HepG2 (cell line): ENCODE measurements at regions not wholly inside any gene's neighbourhood (a gene's known extent, or its start where the extent isn't known, plus 50 kb on each side); places are given as distances from the start of the nearest gene placed in this dataset.
A peak's percentile ranks its signal among the peaks of the same experiment; 100 is the strongest.

ENCODE experiments used
- ATAC-seq: fragments of 200-7000 bp; cut with Tn5 transposase; 3 replicates; pipeline ENCODE4 v1.9.1; 2020; ENCODE audit warnings: mild to moderate bottlenecking, moderate library complexity
- BruUV-seq: library from RNA; stranded (reverse); fragments of 400-500 nt; replicated peaks from 2 replicates; lab custom pipeline; 2021; lab: Mats Ljungman, UMichigan
- CTCF ChIA-PET: fragments of 300-600 bp; formaldehyde crosslinking; extraction: SDS; loops from one replicate; lab custom pipeline; 2021; ENCODE audit warnings: low total read pairs, inconsistent platforms, low intra/inter-chr PET ratio; lab: Yijun Ruan, JAX
- POLR2A ChIA-PET: fragments of 350-600 bp; sonication (Branson Sonifier 250); formaldehyde crosslinking; loops from one replicate; lab custom pipeline; 2020; ENCODE audit warnings: antibody characterized with exemption, inconsistent platforms; lab: Yijun Ruan, JAX
- DNase-seq: peaks from one replicate; pipeline ENCODE4 v3.0.0-alpha.2; 2015; ENCODE audit warnings: low spot score
- FAIRE-seq: peaks from 3 replicates; lab custom pipeline; 2011; peaks lifted over from hg19 to GRCh38; lab: Jason Lieb, UNC
- H2AFZ ChIP-seq: one replicate; pipeline ENCODE4 v1.6.1; 2011; ENCODE audit warnings: low read length, inconsistent platforms
- H3K27ac ChIP-seq: fragments of 300-600 bp; 3 replicates; pipeline ENCODE4 v1.8.0; 2011; ENCODE audit warnings: mixed run types, mild to moderate bottlenecking, mixed read lengths, low read length, inconsistent platforms; ENCODE audit not compliant: insufficient read depth; ENCODE audit errors: extremely low read length
- H3K27me3 ChIP-seq, 2 experiments: fragments of 200-600 bp in 1 of 2; 2 replicates in 1 of 2; 3 replicates in 1 of 2; pipeline versions ENCODE4 v1.6.0 to v1.8.0; 2011; ENCODE audit warnings: low read length in 2 of 2, mild to moderate bottlenecking in 2 of 2, moderate library complexity in 2 of 2, inconsistent platforms in 1 of 2; ENCODE audit not compliant: insufficient read depth in 2 of 2, control insufficient read depth in 1 of 2
- H3K36me3 ChIP-seq, 2 experiments: fragments of 200-600 bp in 1 of 2; replicated peaks in 1 of 2; 2 replicates in 1 of 2; 3 replicates in 1 of 2; pipeline versions ENCODE4 v1.5.1 to v1.8.0; 2011; ENCODE audit warnings: low read length in 2 of 2, inconsistent platforms in 1 of 2; ENCODE audit not compliant: insufficient read depth in 2 of 2, control insufficient read depth in 1 of 2
- H3K4me1 ChIP-seq: 2 replicates; pipeline ENCODE4 v1.5.1; 2012; ENCODE audit warnings: low read length, inconsistent platforms; ENCODE audit not compliant: insufficient read depth
- H3K4me2 ChIP-seq: 2 replicates; pipeline ENCODE4 v1.6.0; 2011; ENCODE audit warnings: low read depth, low read length, inconsistent platforms
- H3K4me3 ChIP-seq, 3 experiments: fragments of 200-600 bp in 1 of 3; sonication (generic), shearing (Covaris generic) in 1 of 3; replicated peaks in 1 of 3; 2 replicates each; pipeline ENCODE4 v1.5.1; 2011 to 2016; ENCODE audit warnings: low read length in 3 of 3, inconsistent platforms in 2 of 3, low read depth in 2 of 3, mild to moderate bottlenecking in 2 of 3, control low read depth in 1 of 3, mixed read lengths in 1 of 3; ENCODE audit not compliant: insufficient read depth in 1 of 3
- H3K79me2 ChIP-seq: one replicate; pipeline ENCODE4 v1.6.1; 2011; ENCODE audit warnings: low read length, inconsistent platforms; ENCODE audit not compliant: insufficient read depth
- H3K9ac ChIP-seq: 2 replicates; pipeline ENCODE4 v1.6.0; 2011; ENCODE audit warnings: mild to moderate bottlenecking, low read depth, low read length, inconsistent platforms; ENCODE audit not compliant: insufficient read depth
- H3K9me3 ChIP-seq: 2 replicates; pipeline ENCODE4 v1.5.1; 2012; ENCODE audit warnings: mild to moderate bottlenecking, low read length
- H4K20me1 ChIP-seq: 2 replicates; pipeline ENCODE4 v1.6.0; 2011; ENCODE audit warnings: inconsistent platforms, mild to moderate bottlenecking, low read length, moderate library complexity; ENCODE audit not compliant: insufficient read depth
- EED ChIP-seq: sonication (generic); formaldehyde crosslinking; IDR thresholded peaks from 2 replicates; pipeline ENCODE4 v1.5.0; 2020; ENCODE audit warnings: mild to moderate bottlenecking, missing genetic modification reagents
- GTF2F1 ChIP-seq: fragments of 150-350 bp; IDR thresholded peaks from 2 replicates; pipeline ENCODE4 v1.6.1; 2014; ENCODE audit warnings: low read length
- ISL2 ChIP-seq: sonication (generic); formaldehyde crosslinking; IDR thresholded peaks from 2 replicates; pipeline ENCODE4 v1.5.0; 2020; ENCODE audit warnings: missing genetic modification reagents
- MTA1 ChIP-seq: sonication (generic); formaldehyde crosslinking; IDR thresholded peaks from 2 replicates; pipeline ENCODE4 v1.4.0; 2020; ENCODE audit warnings: missing genetic modification reagents, mild to moderate bottlenecking, borderline replicate concordance
- NCOA2 ChIP-seq: sonication (generic); formaldehyde crosslinking; IDR thresholded peaks from 2 replicates; pipeline ENCODE4 v1.8.0; 2022; ENCODE audit warnings: inconsistent platforms
- NFATC3 ChIP-seq: sonication (generic); formaldehyde crosslinking; IDR thresholded peaks from 2 replicates; pipeline ENCODE4 v1.5.1; 2020; ENCODE audit warnings: mild to moderate bottlenecking, missing genetic modification reagents
- SAFB2 ChIP-seq: sonication (generic); formaldehyde crosslinking; IDR thresholded peaks from 2 replicates; pipeline ENCODE4 v1.5.1; 2020; ENCODE audit warnings: missing genetic modification reagents, low read depth, mild to moderate bottlenecking, borderline replicate concordance
- SP2 ChIP-seq: sonication (generic); formaldehyde crosslinking; IDR thresholded peaks from 2 replicates; pipeline ENCODE4 v1.5.1; 2020; ENCODE audit warnings: mild to moderate bottlenecking, missing genetic modification reagents
- STAG1 ChIP-seq: sonication (generic); formaldehyde crosslinking; IDR thresholded peaks from 2 replicates; pipeline ENCODE4 v1.4.0; 2020; ENCODE audit warnings: missing genetic modification reagents
- ZNF224 ChIP-seq: sonication (generic); formaldehyde crosslinking; IDR thresholded peaks from 2 replicates; pipeline ENCODE4 v1.5.0; 2020; ENCODE audit warnings: mild to moderate bottlenecking, missing genetic modification reagents
- WGBS: methylation state at CpG from one replicate; pipeline ENCODE4 v1.1.6; 2017; ENCODE audit warnings: low lambda C conversion rate; 5-methylcytosine and 5-hydroxymethylcytosine counted together
- in situ Hi-C: cut with HindIII; loops from 2 replicates; pipeline ENCODE4 v1.10.0; 2017; ENCODE audit warnings: low pct_unique_long_range_greater_than_20kb; ENCODE audit not compliant: extremely low pct_ligation_motif_present
- intact Hi-C: fragments of 100-400 bp; cut with micrococcal nuclease; formaldehyde crosslinking; loops from one replicate; pipeline ENCODE4 v1.10.0; 2022; ENCODE audit not compliant: unreplicated experiment
- TF ChIP-seq, protein P1 (sequence below): IDR thresholded peaks from 2 replicates; pipeline ENCODE4 v1.6.1; 2012; ENCODE audit warnings: low read depth, low read length, improper control_type of control experiment

- no peaks in the 10 kb centered on the region for H4K20me1 ChIP-seq
- WGBS, result 36% methylated on average over 7 of the region's 8 CpGs
- H3K9ac ChIP-seq, result no peak overlapping the region
- no peak for TF ChIP-seq ZNF224 (CRISPR knock-in tag)
- TF ChIP-seq SAFB2 (CRISPR knock-in tag), result no peak
- TF ChIP-seq ISL2 (CRISPR knock-in tag), result no peak
- peak; percentile 25 for TF ChIP-seq STAG1
- no peak for TF ChIP-seq NFATC3 (CRISPR knock-in tag)
- TF ChIP-seq, protein P1, sequence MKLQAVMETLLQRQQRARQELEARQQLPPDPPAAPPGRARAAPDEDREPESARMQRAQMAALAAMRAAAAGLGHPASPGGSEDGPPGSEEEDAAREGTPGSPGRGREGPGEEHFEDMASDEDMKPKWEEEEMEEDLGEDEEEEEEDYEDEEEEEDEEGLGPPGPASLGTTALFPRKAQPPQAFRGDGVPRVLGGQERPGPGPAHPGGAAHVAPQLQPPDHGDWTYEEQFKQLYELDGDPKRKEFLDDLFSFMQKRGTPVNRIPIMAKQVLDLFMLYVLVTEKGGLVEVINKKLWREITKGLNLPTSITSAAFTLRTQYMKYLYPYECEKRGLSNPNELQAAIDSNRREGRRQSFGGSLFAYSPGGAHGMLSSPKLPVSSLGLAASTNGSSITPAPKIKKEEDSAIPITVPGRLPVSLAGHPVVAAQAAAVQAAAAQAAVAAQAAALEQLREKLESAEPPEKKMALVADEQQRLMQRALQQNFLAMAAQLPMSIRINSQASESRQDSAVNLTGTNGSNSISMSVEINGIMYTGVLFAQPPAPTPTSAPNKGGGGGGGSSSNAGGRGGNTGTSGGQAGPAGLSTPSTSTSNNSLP, result no peak
- no peak for TF ChIP-seq GTF2F1
- no peaks in the 10 kb centered on the region for H3K4me1 ChIP-seq
- no peaks in the 10 kb centered on the region for H3K36me3 ChIP-seq
- no peak overlapping the region for H3K27ac ChIP-seq
- H3K79me2 ChIP-seq, result no peaks in the 10 kb centered on the region
- H3K4me2 ChIP-seq, result no peak overlapping the region
- intact Hi-C loops (no loop called here), in situ Hi-C loops (no loop called here)
- no peak overlapping the region for H2AFZ ChIP-seq
- no peak for FAIRE-seq
- CTCF ChIA-PET, result no interaction called here
- ATAC-seq, result no peak
- DNase-seq, result no peak
- POLR2A ChIA-PET, result no interaction called here
- H3K27me3 ChIP-seq, result no peaks in the 10 kb centered on the region; a peak in 1 of 5 replicates
- BruUV-seq, result no TSS peak
- H3K9me3 ChIP-seq, result no peaks in the 10 kb centered on the region
- no peak overlapping the region for H3K4me3 ChIP-seq
Measured at GRCh38 chr3:41095702-41096101, 103.6 kb upstream of the CTNNB1 start.

DNA sequence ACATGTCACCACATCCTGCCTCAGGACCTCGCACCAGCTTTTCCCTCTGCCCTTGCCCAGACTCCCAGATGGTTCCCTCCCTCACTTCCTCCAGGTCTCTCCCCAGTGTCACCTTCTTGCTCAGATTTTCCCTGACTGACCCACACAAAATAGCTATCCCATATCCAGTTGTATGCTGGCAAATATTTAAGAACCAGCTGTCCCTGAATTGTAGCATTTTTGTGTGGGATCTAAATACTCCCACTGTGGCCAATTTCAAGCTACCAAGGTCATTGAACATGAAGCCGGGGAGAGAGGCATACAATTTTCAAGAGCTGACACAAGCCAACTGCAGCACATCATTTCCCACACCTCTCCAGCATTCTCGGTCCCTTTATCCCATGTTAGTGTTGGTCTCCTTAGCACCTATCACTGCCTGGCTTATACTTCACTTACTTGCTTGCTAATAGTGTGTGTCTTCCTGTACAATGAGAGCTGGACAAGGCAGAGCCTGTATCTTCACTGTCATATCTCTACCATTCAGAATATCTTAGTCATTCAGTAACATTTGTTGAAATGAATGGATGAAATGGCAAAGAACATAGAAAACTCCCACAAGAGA, 101.3 kb upstream of the CTNNB1 start:
- no peaks in the 10 kb centered on the region for H3K79me2 ChIP-seq
- no peaks in the 10 kb centered on the region for H3K9me3 ChIP-seq
- H3K4me3 ChIP-seq, result no peak overlapping the region
- POLR2A ChIA-PET, result no interaction called here
- 15% methylated on average over 3 of the region's 3 CpGs for WGBS
- H4K20me1 ChIP-seq, result no peaks in the 10 kb centered on the region
- no peak overlapping the region for H3K27ac ChIP-seq
- in situ Hi-C loops, result no loop called here
- no peak overlapping the region for H3K9ac ChIP-seq
- BruUV-seq, result no TSS peak
- H3K27me3 ChIP-seq, result no peaks in the 10 kb centered on the region; a peak in 1 of 5 replicates
- TF ChIP-seq SP2 (CRISPR knock-in tag) (no peak), MTA1 (CRISPR knock-in tag) (no peak), EED (CRISPR knock-in tag) (no peak), NCOA2 (CRISPR knock-in tag) (no peak)
- CTCF ChIA-PET, result no interaction called here
- intact Hi-C loops, result no loop called here
- peaks cover 22% of the 10 kb centered on the region for H3K4me1 ChIP-seq
- FAIRE-seq, result no peak
- H2AFZ ChIP-seq, result no peak overlapping the region
- no peak for DNase-seq
- no peak for ATAC-seq
- H3K36me3 ChIP-seq, result no peaks in the 10 kb centered on the region
- H3K4me2 ChIP-seq, result no peak overlapping the region
